Fibroblast of skin of left quadriceps (primary cell): ENCODE measurements at regions not wholly inside any gene's neighbourhood (a gene's known extent, or its start where the extent isn't known, plus 50 kb on each side); places are given as distances from the start of the nearest gene placed in this dataset.

Source experiments
- DNase-seq, 2 experiments: peaks; one replicate each; pipeline ENCODE4 v3.0.0-alpha.2; 2013; ENCODE audit warnings: low read depth in 2 of 2

DNA sequence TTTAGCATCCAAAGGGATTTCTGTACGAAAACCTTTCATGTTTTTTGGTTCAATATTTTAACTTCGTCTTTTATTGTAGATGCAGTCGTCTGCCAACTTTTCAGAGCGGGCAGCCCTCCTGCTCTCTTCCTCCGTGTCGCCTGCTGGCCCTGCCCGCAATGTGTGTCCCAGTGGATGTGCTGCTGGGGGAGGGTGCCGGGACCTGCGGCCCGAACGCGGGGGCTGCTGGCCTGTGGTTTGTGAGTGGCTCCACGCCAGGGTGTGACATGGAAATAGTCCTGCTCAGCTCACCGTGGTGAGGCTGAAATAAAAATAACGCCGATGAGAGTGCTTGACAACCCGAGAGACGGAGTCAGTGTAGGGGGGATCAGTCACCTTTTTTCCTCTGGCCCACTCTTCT is 59.7 kb upstream of the GRPEL1 start:
- no peak for DNase-seq

DNA sequence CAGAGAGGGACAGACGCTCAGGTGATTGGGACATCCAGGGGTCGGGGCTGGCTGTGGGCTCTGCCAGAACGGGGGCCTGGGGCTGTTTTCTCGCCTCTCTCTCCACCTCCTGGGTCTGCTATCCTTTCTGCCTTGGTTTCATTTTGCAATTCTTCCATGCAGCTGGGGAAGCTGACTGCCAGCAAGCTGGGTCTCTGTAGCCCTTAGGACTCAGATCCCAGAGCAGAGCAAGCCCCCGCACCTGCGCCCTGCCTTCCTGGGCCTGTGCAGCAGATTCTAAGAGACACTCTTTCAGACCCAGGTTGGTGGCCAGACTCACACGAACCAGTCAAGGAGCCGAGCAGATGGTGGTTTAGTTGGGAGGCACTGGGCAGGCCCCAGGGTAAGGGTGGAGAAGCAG is 59.1 kb upstream of the GRPEL1 start:
- DNase-seq = no peak

DNA sequence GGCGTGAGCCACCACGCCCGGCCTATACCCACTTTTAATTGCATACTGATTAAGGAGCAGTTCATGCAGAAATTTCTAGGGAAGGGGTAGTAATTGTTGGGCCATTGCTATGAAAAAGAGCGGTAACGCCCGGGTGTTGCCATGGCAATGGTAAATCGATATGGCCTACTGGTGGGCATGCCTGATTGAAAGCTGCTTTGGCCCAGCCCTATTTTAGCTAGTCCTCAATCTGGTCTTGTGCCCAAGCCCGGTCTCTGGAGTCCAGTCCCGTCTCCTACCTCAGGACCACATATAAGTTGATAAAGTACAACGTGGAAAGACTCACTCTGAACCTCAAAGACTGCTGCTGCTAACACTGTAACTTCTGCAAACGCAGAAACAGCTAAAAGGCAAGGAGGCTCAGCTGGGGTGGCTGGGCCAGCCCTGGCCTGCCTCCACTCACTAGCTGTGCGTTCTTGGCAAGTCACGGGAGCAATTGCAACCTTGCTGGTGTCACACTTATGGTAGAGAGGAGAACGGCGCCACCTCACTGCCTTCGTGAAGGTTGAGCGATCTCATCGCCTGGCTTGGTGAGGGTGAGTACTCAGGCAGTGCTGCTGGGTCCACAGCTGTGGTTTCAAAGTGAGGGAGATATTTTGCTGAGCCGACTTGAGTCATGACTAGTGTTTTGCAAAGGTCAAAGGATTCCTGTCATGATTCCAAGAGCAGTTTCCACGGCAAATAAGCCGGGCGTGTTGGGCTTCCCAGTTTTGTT is 57.0 kb upstream of the GRPEL1 start:
- DNase-seq = peak; percentile 52 to 54

- no peak for DNase-seq
Observed at GRCh38 chr4:7121866-7122653, 54.2 kb upstream of the GRPEL1 start.

- DNase-seq = no peak
Observed at GRCh38 chr4:7121174-7121573, 53.3 kb upstream of the GRPEL1 start.

GRCh38 chr4:7120341-7120740 is 52.5 kb upstream of the GRPEL1 start:
- DNase-seq = no peak

DNA sequence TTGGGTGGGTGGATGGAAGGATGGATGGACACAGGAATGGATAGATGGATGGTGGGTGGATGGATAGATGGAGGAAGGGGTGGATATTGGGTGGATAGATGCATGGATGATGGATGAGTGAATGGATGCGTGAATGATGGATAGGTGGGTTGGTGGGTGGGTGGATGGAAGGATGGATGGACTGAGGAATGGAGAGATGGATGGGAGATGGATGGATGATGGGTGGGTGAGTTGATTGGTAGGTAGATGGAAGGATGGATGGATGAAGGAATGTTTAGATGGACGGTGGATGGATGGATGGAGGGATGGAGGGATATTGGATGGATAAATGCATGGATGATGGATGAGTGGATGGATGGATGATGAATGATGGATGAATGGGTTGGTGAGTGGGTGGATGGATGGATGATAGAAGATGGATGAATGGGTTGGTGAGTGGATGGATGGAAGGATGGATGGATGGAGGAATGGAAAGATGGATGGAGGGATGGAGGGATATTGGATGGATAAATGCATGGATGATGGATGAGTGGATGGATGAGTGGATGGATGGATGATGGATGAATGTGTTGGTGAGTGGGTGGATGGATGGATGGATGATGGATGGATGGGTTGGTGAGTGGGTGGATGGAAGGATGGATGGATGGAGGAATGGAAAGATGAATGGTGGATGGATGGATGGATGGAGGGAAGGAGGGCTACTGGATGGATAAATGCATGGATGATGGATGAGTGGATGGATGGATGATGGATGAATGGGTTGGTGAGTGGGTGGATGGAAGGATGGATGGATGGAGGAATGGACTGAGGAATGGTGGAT is 50.4 kb upstream of the GRPEL1 start:
- no peak for DNase-seq
